Suprapubic skin (tissue), 4 donors: ENCODE measurements at regions not wholly inside any gene's neighbourhood (a gene's known extent, or its start where the extent isn't known, plus 50 kb on each side); places are given as distances from the start of the nearest gene placed in this dataset.

ENCODE experiments used
- DNase-seq, 2 donors: peaks; one replicate each; pipeline ENCODE4 v3.0.0-alpha.2; 2019; ENCODE audit warnings: low spot score in 2 of 2
- H3K27ac ChIP-seq: fragments of 200-600 bp; sonication (generic); one replicate; pipeline ENCODE4 v1.5.1; 2019
- H3K27me3 ChIP-seq: fragments of 200-600 bp; sonication (generic); one replicate; pipeline ENCODE4 v1.5.1; 2019
- H3K36me3 ChIP-seq: fragments of 200-600 bp; sonication (generic); one replicate; pipeline ENCODE4 v1.5.1; 2019
- H3K4me1 ChIP-seq: fragments of 200-600 bp; sonication (generic); one replicate; pipeline ENCODE4 v1.5.1; 2019
- H3K4me3 ChIP-seq: fragments of 200-600 bp; sonication (generic); one replicate; pipeline ENCODE4 v1.5.1; 2019; ENCODE audit warnings: mild to moderate bottlenecking
- H3K9me3 ChIP-seq: fragments of 200-600 bp; sonication (generic); one replicate; pipeline ENCODE4 v1.5.1; 2019
- EP300 ChIP-seq: sonication (generic); formaldehyde crosslinking; IDR thresholded peaks from one replicate; pipeline ENCODE4 v1.6.1; 2017; ENCODE audit warnings: antibody characterized with exemption
- POLR2A ChIP-seq, 2 donors: fragments of 450-650 bp; IDR thresholded peaks; one replicate each; pipeline ENCODE4 v1.6.1; 2017; ENCODE audit warnings: antibody characterized with exemption in 2 of 2, mild to moderate bottlenecking in 2 of 2, moderate library complexity in 2 of 2
- POLR2AphosphoS5 ChIP-seq, 3 donors: sonication (generic); formaldehyde crosslinking; IDR thresholded peaks; one replicate each; pipeline ENCODE4 v1.6.1; 2017; ENCODE audit warnings: antibody characterized with exemption in 3 of 3
- WGBS: methylation state at CpG from one replicate; pipeline ENCODE4 v1.1.5; 2018; 5-methylcytosine and 5-hydroxymethylcytosine counted together
- TF ChIP-seq, protein P1 (sequence below), 2 donors: fragments of 200-600 bp in 1 of 2; fragments of 450-650 bp in 1 of 2; sonication (generic) in 1 of 2; IDR thresholded peaks; one replicate each; pipeline ENCODE4 v1.5.1; 2016 to 2019; ENCODE audit warnings: antibody characterized with exemption in 2 of 2, mild to moderate bottlenecking in 1 of 2, moderate library complexity in 1 of 2

DNA sequence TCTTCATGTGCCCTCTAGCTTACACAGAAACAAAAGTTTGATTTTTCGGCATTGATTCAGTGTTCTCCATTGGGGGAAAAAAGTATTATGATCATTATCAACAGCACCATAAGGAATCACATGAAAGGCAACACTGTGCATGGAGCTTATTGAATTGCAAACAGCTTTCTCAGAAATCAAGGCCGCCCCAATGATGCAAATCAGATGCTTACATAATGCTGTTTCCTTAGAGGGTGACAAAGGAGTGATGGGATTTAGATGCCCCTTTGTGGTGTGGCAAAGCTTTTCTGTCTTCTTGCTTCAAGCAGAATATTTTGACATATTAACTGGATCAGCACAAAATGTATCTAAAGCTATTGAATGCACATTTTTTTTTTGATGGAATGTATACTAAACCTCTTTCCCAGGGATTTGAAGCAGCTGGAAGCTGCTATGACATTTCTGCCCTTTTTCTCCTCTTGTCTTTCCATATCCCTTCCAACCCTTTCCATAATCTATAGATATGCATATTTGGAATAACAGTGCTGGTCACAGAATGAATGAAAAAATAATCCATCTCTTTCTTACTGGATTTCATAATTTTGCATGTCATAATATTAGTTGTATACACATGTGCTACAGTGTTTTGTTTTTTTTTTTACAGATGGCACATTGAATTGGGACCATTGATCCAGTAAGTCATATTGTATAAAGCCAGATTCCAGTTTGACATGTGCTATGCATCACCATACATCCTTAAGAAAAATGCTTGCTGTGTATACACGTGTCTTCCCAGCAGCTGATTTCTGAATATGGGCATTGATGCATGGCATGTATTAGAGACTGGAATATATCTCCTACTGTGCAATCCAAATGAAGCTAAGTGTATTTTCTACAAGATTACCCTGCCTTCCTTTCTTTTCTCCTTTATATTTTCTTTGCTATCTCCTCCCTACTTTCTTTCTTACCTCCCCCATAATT, 259.7 kb upstream of the DCN start:
- TF ChIP-seq POLR2A (IDR thresholded peaks at IDR 0.05) (no peak), POLR2AphosphoS5 (IDR thresholded peaks at IDR 0.05) (no peak), EP300 (no peak)
- TF ChIP-seq, protein P1, sequence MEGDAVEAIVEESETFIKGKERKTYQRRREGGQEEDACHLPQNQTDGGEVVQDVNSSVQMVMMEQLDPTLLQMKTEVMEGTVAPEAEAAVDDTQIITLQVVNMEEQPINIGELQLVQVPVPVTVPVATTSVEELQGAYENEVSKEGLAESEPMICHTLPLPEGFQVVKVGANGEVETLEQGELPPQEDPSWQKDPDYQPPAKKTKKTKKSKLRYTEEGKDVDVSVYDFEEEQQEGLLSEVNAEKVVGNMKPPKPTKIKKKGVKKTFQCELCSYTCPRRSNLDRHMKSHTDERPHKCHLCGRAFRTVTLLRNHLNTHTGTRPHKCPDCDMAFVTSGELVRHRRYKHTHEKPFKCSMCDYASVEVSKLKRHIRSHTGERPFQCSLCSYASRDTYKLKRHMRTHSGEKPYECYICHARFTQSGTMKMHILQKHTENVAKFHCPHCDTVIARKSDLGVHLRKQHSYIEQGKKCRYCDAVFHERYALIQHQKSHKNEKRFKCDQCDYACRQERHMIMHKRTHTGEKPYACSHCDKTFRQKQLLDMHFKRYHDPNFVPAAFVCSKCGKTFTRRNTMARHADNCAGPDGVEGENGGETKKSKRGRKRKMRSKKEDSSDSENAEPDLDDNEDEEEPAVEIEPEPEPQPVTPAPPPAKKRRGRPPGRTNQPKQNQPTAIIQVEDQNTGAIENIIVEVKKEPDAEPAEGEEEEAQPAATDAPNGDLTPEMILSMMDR (IDR thresholded peaks at IDR 0.05), result no peak
- Histone ChIP-seq H3K36me3 (no peaks in the 10 kb centered on the region), H3K4me1 (no peaks in the 10 kb centered on the region), H3K4me3 (no peak overlapping the region), H3K9me3 (no peaks in the 10 kb centered on the region), H3K27ac (no peak overlapping the region), H3K27me3 (no peaks in the 10 kb centered on the region)
- 67% methylated on average over 3 of the region's 3 CpGs for WGBS
- DNase-seq, result no peak

DNA sequence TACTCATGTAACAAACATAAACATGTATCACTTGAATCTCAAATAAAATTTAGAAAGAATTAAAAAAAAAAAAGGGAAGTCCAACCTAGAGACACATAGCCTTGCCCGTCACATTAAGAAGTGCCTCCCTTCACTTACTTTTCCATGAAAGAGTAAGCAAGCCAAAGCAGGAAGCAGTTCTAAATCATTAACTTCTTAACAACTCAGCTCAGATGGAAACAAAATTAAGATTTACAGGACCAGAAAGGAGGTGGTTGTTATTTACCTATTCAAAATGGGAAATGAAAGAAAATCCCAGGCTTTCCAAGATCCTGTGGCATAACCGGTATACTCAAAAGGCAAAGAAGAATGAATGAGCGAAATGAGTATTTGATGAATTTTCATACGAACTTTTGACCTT, 258.6 kb upstream of the DCN start:
- Histone ChIP-seq H3K9me3 (no peaks in the 10 kb centered on the region), H3K4me1 (no peaks in the 10 kb centered on the region), H3K36me3 (no peaks in the 10 kb centered on the region)

DNA sequence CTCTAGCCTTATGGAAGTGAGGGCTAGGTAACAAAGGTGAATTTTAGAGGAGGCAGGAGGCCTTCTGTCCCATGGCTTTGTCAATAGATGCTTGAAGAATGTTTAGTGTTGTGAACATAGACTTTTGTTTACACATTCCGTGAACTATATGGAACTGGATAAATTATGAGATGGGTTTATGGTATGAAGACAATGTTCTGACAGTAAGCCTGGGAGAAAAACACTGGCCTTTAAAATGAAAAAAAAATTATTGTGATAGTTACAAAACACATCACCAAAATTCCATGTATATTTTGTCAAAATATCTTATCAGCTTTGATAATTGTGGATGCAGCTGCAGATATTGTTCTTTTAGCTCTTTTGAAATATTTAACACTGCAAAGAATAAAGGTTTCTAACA, 251.5 kb upstream of the DCN start:
- H3K9me3 ChIP-seq, result no peaks in the 10 kb centered on the region
- H3K27ac ChIP-seq, result no peak overlapping the region
- 87% methylated on average over 1 of the region's 1 CpG for WGBS
- H3K4me3 ChIP-seq, result no peak overlapping the region
- no peaks in the 10 kb centered on the region for H3K27me3 ChIP-seq
- TF ChIP-seq POLR2AphosphoS5 (IDR thresholded peaks at IDR 0.05) (no peak), EP300 (no peak), POLR2A (IDR thresholded peaks at IDR 0.05) (no peak)
- TF ChIP-seq, protein P1 (IDR thresholded peaks at IDR 0.05), result no peak
- no peaks in the 10 kb centered on the region for H3K4me1 ChIP-seq
- no peak for DNase-seq
- no peaks in the 10 kb centered on the region for H3K36me3 ChIP-seq

More for the DNA sequence above, 258.6 kb upstream of the DCN start:
- Histone ChIP-seq H3K4me3 (no peak overlapping the region), H3K27me3 (no peaks in the 10 kb centered on the region), H3K27ac (no peak overlapping the region)
- TF ChIP-seq, protein P1 (IDR thresholded peaks at IDR 0.05), result no peak
- 92% methylated on average over 4 of the region's 4 CpGs for WGBS
- DNase-seq, result no peak

DNA sequence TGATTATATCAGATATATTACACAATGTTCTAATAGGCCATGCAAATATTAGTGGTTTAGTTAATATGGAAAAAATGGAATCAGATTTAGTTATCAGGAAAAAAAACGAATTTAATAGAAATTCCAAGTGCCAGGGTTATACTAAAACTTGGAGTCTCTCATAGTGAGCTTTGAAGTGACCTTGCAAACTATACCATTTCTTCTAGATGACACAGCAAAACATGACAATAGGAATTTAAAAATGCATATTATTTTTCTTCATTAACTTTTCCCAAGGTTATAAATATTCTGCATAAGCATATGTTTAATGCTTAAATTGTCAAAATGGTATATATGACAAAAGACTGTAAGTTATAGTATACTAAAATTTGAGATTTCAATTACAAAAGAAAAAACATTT, 250.1 kb upstream of the DCN start:
- H3K27me3 ChIP-seq, result no peaks in the 10 kb centered on the region
- no peak overlapping the region for H3K27ac ChIP-seq
- H3K36me3 ChIP-seq, result no peaks in the 10 kb centered on the region
- no peak for DNase-seq
- no peaks in the 10 kb centered on the region for H3K9me3 ChIP-seq
- TF ChIP-seq POLR2AphosphoS5 (IDR thresholded peaks at IDR 0.05) (no peak), POLR2A (IDR thresholded peaks at IDR 0.05) (no peak), EP300 (no peak)
- TF ChIP-seq, protein P1 (IDR thresholded peaks at IDR 0.05), result no peak
- WGBS, result 68% methylated on average over 1 of the region's 1 CpG
- H3K4me1 ChIP-seq, result no peaks in the 10 kb centered on the region
- no peak overlapping the region for H3K4me3 ChIP-seq

DNA sequence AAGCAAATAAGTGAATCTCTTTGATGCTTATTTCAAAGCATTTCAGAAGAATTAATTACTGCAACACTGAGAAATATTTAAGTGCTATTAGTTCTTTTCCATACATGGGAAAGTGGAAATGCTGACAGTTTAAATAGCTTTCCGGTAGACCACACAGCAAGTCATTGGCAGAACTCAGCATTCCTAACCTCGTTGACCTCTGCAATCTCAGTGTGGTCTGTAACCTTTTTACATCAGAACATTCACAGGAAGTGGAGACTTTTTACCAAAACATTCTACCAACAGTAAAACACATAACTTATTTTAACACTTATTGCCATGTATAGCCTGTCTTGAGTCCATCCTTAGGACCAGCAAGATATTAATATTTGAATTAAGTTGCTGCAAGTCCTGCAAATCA, 249.5 kb upstream of the DCN start:
- 42% methylated on average over 2 of the region's 2 CpGs for WGBS
- H3K9me3 ChIP-seq, result no peaks in the 10 kb centered on the region
- no peaks in the 10 kb centered on the region for H3K36me3 ChIP-seq
- no peak overlapping the region for H3K4me3 ChIP-seq
- no peaks in the 10 kb centered on the region for H3K27me3 ChIP-seq
- H3K4me1 ChIP-seq, result no peaks in the 10 kb centered on the region
- H3K27ac ChIP-seq, result no peak overlapping the region
- no peak for DNase-seq
- TF ChIP-seq, protein P1 (IDR thresholded peaks at IDR 0.05), result no peak
- TF ChIP-seq POLR2A (IDR thresholded peaks at IDR 0.05), result no peak
- TF ChIP-seq POLR2AphosphoS5 (IDR thresholded peaks at IDR 0.05), result no peak
- no peak for TF ChIP-seq EP300
